ENCODE measurements at regions not wholly inside any gene's neighbourhood (a gene's known extent, or its start where the extent isn't known, plus 50 kb on each side); places are given as distances from the start of the nearest gene placed in this dataset.

DNA sequence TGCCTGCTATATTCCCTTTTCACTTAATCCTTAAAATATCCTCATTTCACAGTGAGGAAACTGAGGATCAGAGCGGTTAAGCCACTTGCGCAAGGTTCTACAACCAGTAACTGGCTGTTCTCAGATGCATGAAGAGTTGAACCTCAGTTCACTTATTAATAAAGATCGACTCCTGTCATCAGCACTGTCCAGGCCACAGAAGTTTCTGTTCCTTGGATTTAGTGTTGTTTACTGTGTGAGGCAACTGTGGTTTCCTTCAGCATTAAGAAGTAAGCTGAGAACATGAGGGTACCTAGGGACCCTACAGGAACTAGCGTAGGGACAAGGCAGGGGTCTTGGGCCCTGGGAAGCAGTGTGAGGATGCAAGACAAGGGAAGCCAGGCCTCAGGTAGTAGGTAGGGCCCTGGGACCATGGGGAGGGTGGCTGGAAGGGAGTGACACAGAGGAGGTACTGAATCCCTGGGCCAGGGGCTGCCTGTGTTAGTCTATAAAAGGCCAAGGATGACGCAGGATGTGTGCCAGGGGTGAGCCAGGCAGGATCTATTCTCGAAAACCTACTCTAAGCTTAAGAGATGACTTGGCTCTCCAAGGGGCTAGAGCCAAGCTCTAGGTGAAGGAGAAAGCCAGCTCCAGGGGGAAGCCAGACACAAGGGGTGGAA, 181.2 kb upstream of the CSF3R start:
- DNase-seq (ENCODE audit: low read depth): no peak
- TF ChIP-seq, protein P1, sequence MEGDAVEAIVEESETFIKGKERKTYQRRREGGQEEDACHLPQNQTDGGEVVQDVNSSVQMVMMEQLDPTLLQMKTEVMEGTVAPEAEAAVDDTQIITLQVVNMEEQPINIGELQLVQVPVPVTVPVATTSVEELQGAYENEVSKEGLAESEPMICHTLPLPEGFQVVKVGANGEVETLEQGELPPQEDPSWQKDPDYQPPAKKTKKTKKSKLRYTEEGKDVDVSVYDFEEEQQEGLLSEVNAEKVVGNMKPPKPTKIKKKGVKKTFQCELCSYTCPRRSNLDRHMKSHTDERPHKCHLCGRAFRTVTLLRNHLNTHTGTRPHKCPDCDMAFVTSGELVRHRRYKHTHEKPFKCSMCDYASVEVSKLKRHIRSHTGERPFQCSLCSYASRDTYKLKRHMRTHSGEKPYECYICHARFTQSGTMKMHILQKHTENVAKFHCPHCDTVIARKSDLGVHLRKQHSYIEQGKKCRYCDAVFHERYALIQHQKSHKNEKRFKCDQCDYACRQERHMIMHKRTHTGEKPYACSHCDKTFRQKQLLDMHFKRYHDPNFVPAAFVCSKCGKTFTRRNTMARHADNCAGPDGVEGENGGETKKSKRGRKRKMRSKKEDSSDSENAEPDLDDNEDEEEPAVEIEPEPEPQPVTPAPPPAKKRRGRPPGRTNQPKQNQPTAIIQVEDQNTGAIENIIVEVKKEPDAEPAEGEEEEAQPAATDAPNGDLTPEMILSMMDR (IDR thresholded peaks at IDR 0.05; ENCODE audit: low read length, missing control alignments): no peak
- no peak overlapping the region for H3K4me3 ChIP-seq (replicated peaks; ENCODE audit: low read depth, low read length)

DNA sequence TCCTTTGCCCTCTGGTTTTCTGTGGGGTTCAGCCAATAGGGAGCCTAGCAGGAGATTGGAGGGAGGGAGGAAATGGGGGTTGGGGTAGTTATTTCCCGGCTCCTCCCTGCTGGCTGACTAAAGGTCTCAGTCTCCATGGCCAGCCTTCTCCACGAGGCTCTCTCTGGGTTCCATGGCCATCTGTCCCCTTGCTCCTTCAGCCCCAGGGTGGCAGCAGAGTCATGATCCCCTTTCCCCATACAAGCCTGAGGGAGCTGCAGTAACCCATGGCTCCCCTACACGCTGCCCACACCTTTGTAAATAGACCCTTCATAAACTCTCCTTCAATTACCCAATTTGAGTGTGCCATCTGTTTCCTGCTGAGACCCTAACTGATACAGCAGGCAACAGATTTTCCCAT, 176.1 kb upstream of the CSF3R start:
- no peak for DNase-seq (ENCODE audit: low read depth)
- H3K4me3 ChIP-seq (replicated peaks; ENCODE audit: low read depth, low read length): no peak overlapping the region
- TF ChIP-seq, protein P1 (IDR thresholded peaks at IDR 0.05; ENCODE audit: low read length, missing control alignments): no peak

DNA sequence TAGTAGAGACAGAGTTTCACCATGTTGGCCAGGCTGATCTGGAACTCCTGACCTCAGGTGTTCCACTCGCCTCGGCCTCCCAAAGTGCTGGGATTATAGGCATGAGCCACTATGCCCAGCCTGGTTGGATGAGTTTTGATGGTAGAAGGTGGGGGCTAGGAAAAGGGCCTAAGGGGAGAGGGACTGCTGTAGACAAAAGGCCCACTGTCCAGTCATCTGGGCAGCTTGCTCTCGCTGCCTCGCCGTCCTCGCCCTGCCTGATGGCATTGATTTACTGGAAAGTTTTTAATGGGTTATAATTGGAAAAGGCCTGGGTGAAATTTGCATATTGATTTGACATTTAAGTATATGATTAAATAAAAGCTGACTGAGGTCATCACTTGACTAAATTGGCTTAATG, 175.1 kb upstream of the CSF3R start:
- no peak overlapping the region for H3K4me3 ChIP-seq (replicated peaks; ENCODE audit: low read depth, low read length)
- TF ChIP-seq, protein P1 (IDR thresholded peaks at IDR 0.05; ENCODE audit: low read length, missing control alignments): no peak

DNA sequence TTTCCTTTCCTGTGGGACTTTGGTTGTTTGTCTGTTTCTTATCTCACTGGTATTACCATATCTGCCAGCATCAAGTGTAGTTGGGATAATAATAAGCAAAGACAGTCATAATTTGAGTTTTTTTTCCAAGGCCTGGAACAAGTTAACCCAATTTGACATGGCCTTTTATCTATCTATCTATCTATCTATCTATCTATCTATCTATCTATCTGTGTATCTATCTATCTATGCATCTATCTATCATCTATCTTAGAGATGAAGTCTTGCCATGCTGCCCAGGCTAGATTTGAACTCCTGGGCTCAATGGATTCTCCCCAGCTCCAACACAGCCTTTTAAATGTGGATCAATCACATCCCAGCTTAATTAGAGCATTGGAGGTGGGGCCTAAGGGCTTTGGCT, 174.1 kb upstream of the CSF3R start:
- H3K4me3 ChIP-seq (replicated peaks; ENCODE audit: low read depth, low read length): no peak overlapping the region
- TF ChIP-seq, protein P1 (IDR thresholded peaks at IDR 0.05; ENCODE audit: low read length, missing control alignments): no peak
- DNase-seq (ENCODE audit: low read depth): no peak

More for the DNA sequence above, 175.1 kb upstream of the CSF3R start:
- DNase-seq (ENCODE audit: low read depth): no peak

DNA sequence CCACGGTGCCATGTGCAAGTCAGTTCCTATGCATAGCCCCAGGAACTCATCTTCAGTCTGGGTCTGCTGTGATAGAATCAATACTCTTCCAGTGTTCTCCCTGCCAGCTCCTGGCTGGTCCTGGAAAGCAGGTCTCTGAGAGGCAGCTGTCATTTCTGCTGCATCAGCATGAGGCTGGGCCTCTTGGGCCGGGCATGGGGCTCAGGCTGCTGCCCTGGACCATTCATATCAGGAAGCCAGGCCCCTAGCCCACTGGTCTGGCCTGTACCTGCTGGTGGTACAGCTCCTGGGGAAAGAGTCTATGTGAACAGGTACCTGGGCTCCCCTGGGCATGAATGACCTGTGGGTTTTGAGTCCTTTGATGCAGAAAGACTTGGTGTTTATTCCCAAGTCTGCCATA, 173.6 kb upstream of the CSF3R start:
- no peak overlapping the region for H3K4me3 ChIP-seq (replicated peaks; ENCODE audit: low read depth, low read length)
- no peak for DNase-seq (ENCODE audit: low read depth)
- TF ChIP-seq, protein P1 (IDR thresholded peaks at IDR 0.05; ENCODE audit: low read length, missing control alignments): no peak

DNA sequence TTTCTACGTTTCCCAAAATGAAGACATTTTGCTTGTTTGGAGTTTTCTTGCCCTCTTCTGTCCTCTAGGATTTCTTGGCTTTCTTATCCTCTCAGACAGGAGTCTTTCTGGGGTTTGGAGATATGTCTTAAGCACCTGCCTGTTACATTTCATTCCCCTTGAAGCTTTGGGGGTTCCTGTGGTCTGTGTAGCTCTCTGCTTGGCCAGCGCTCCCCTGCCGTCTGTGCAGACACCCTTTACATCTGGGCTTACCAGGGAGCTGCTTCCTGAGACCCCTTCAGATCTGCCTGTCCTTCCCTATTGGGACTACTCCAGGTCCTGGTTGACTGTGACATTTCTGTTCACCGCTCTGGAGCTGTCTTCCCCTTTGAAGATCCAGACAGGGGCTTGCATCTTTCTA, 171.9 kb upstream of the CSF3R start:
- no peak overlapping the region for H3K4me3 ChIP-seq (replicated peaks; ENCODE audit: low read depth, low read length)
- TF ChIP-seq, protein P1 (IDR thresholded peaks at IDR 0.05; ENCODE audit: low read length, missing control alignments): no peak
- DNase-seq (ENCODE audit: low read depth): no peak

DNA sequence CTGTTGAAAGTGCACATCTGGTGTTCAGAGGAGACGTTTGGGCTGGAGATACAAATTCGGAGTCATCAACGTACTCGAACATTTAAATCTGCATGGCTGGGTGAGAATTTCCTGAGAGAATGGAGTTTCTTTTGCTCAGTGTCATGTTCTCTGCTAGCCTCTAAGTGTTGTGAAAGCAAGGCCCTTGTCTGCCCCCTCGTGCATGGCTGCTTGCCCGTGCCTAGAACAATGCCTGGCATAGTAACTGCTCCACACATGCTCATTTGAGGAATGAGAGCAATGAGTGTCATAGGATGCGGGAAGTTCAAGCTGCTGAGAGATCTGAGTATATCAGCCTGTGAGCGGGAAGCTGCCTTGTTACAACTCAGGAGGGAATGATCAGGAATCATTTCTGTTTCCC, 171.1 kb upstream of the CSF3R start:
- DNase-seq (ENCODE audit: low read depth): peak; percentile 77
- TF ChIP-seq, protein P1 (IDR thresholded peaks at IDR 0.05; ENCODE audit: low read length, missing control alignments): peak; percentile 14
- H3K4me3 ChIP-seq (replicated peaks; ENCODE audit: low read depth, low read length): no peak overlapping the region

Measured in fibroblast of pulmonary artery (primary cell).